Fibroblast of the conjunctiva (primary cell): ENCODE measurements at regions not wholly inside any gene's neighbourhood (a gene's known extent, or its start where the extent isn't known, plus 50 kb on each side); places are given as distances from the start of the nearest gene placed in this dataset.

Source experiments
- DNase-seq: peaks from one replicate; pipeline ENCODE4 v3.0.0-alpha.2; 2010; ENCODE audit warnings: low read depth

GRCh38 chr14:61192989-61193388, 88.1 kb downstream of the TMEM30B start:
- no peak for DNase-seq

GRCh38 chr14:61191733-61192132, 89.4 kb downstream of the TMEM30B start:
- DNase-seq, result no peak

DNA sequence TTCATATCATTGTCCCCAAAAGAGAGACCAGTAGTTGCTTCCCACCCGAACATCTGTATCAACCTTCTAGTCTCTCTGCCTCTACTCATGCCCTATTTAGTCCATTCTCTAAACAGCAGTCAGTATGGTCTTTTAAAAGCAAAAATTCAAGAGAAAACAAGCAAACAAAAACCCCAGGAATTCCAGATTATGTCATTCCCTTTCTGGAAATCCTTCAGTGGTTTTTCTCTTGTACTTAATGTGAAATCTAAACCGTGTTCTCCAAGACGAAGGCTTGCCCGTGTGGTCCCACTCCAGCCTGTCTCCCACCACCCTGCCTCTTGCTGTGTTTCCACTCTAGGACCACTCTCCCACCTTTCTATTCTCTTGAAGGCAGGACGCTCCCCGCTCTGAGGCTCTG, 90.8 kb downstream of the TMEM30B start:
- DNase-seq, result no peak

DNA sequence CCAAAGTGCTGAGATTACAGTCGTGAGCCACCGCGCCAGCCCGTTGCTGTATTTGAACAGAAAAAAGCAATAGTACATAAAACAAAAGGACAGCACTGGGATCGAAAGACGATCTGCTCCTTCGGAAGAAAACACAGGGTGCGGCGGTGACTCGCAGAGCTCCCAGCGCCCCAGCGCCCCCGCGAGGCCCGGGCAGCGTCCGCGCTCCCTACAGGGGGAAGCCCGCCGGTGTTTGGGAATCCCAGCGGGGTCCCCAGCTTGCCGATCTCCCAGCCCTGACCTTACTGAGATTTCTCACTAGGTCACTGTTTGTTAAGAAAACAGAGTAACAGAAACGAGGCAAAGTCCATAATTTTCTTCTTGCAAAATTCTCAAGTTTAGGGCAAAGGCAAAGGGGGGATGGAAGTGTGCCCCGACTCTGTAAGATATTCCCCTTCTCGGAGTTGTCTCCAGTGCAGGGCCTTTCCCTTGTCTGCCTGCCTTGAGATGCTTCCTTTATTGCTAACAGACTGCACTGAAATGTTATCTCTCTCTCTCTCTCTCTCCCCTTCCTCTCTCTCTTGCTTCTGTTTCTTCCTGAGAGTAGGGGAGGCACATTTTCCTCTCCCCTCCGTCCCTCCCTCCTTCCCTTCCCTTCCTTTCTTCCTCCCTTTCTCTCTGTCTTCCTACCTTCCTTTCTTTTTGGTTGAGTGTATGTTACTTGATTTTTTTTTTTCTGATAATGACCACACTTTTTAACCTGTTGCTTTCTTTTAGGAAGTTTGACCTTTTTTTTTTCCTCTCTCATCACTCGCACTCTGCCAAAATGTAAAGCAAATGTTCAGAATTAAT, 91.9 kb downstream of the TMEM30B start:
- no peak for DNase-seq

- DNase-seq, result no peak
These were observed 92.9 kb downstream of the TMEM30B start for GRCh38 chr14:61188196-61188595.

DNA sequence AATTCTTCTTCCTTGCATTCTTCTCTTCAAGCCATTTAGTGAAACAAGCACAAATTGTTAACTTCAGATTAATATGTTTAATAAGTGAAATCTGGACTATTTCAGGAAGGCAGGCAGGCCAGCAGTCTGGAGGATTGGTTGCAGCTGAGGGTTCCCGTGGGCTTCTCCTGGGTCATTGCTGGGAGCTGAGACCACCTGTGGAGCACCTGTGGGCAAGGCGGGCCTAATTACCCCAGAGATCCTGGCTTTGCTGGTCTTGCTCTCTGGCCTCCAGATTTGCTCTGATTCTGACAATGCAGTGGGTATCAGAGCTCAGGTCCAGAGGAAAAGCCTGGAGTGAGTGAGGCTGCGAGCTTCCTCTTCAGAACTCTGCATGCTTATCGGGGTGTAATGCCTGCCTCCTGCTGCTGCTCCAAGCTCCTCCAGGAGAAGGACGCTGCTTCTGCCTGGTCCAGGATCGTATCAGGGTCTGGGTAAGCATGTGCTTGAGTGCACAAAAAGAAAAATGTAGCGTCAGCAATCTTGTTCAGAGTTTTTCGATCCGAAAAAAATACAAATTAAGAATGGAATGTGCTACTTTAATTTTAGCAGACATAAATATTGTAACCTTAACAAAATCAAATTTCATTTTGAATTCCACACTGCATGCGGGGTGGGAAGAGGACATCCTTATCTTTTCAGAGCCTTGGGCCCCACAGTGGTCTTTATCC, 93.8 kb downstream of the TMEM30B start:
- DNase-seq, result no peak

- no peak for DNase-seq
These were observed 94.6 kb downstream of the TMEM30B start for GRCh38 chr14:61186341-61187195.

DNA sequence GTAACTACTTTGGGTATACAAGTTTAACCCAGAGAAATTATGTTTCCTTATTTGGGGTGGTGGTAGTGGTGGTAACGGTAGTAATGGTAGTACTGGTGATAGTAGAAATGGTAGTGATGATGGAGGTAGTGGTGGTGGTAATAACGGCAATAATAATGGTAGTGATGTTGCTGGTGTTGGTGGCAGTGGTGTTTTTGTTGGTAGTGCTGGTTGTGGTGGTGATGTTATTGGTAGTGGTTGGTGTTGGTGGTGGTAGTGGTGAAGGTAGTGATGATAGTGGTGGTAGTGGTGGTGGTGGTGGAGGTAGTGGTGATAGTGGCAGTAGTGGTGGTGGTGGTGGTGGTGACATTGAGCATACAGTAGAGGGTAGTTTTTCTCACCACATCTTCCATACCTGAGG, 95.6 kb downstream of the TMEM30B start:
- no peak for DNase-seq

- DNase-seq, result peak; percentile 89
These were observed 97.0 kb downstream of the TMEM30B start for GRCh38 chr14:61184112-61184511.

GRCh38 chr14:61183196-61183885, 97.8 kb downstream of the TMEM30B start:
- DNase-seq, result no peak

DNA sequence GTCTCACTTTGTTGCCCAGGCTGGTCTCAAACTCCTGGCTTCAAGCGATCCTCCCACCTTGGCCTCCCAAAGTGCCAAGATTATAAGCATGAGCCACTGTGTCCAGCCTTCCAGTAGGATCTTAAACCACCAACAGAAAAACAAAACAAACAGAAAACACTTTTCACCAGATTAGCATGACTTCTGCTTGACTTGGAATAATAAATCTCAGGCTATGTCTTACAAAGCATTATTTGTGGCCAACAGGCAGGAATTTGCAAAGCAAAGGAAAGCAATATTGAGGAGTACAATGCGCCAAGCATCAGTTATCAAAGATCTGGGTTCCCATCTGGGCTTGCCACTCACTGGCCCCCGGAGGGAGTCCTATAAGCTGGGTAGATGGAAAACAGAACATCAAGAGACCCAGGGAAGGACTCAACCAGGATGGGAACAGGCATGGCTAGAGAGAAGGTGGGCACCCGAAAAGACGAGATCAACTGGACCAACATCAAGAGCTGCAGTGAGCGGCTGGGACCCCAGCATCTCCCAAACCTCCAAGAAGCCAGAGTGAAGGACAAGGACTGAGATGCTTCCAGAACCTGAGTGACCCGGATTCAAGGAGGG, 101.2 kb downstream of the TMEM30B start:
- no peak for DNase-seq

DNA sequence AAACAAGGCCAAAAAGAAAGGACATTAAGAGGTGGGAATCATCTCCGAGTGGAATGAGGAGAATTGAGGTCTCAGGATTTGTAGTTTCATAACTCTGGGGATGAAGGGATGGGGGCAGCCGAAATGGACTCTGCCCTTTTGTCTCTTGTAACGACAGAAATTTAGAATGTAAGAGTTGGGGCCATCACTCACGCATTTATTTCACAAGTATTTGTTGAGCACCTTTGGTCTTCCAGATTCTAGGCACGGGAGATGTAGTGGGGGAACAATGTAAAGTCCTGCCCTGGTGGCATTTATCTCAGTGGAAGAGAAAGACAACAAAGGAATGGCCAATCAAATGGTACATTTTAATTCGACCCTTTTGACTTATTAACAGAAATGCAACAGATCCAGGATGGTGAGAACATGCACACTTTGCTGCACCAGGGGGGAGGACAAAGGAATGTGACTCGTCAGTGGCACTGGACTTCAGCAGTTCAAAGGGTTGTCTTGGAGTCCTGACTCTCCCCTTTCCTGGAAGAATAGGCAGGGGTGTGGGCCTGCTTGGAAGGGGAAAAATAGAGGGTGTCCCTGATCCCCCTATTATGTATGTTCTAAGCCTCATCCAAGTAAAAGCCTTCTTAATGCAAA, 102.0 kb downstream of the TMEM30B start:
- no peak for DNase-seq

GRCh38 chr14:61178226-61179060, 102.7 kb downstream of the TMEM30B start:
- peak; percentile 80 for DNase-seq

- DNase-seq, result no peak
These were observed 103.6 kb downstream of the TMEM30B start for GRCh38 chr14:61177279-61178225.

DNA sequence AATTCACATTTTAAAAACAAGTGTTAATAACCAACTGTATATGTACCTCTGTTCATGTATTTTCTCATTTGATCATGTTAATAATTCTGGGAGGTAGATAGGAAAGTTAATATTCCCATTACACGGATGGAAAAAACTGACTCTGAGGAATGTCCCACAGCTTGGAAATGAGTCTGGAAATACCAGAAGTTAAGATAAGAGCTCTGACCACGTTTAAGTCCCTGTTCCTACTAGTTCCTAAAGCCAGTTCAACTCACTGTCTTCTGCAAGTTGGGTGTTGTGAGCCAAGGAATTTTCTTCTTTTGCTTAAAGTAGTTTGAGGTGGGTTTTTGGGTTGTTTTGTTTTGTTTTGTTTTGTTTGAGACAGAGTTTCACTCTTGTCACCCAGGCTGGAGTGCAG, 104.5 kb downstream of the TMEM30B start:
- DNase-seq, result no peak

GRCh38 chr14:61174987-61175386, 106.2 kb downstream of the TMEM30B start:
- DNase-seq, result no peak

GRCh38 chr14:61174441-61174891, 106.7 kb downstream of the TMEM30B start:
- DNase-seq, result no peak

GRCh38 chr14:61171727-61172126, 109.4 kb downstream of the TMEM30B start:
- DNase-seq, result no peak

- no peak for DNase-seq
These were observed 113.0 kb downstream of the TMEM30B start for GRCh38 chr14:61168141-61168540.
